Smooth muscle cell (in vitro differentiated cells): ENCODE measurements at regions not wholly inside any gene's neighbourhood (a gene's known extent, or its start where the extent isn't known, plus 50 kb on each side); places are given as distances from the start of the nearest gene placed in this dataset.

ENCODE experiments used
- DNase-seq: peaks from one replicate; lab custom pipeline; 2025; ENCODE audit not compliant: unreplicated experiment; lab: John Stamatoyannopoulos, UW
- H2AFZ ChIP-seq: fragments of 200-600 bp; sonication (generic); 2 replicates; pipeline ENCODE4 v1.6.0; 2016; ENCODE audit warnings: antibody characterized with exemption, low read depth, mild to moderate bottlenecking
- H3F3A ChIP-seq: fragments of 200-600 bp; sonication (generic); 2 replicates; pipeline ENCODE4 v1.6.0; 2017; ENCODE audit warnings: antibody characterized with exemption, low read depth
- H3K27ac ChIP-seq: fragments of 200-600 bp; sonication (generic); 2 replicates; pipeline ENCODE4 v1.5.1; 2016; ENCODE audit warnings: low read depth, mild to moderate bottlenecking
- H3K27me3 ChIP-seq: fragments of 200-600 bp; sonication (generic); 2 replicates; pipeline ENCODE4 v1.6.1; 2016; ENCODE audit warnings: low read depth, mild to moderate bottlenecking
- H3K36me3 ChIP-seq: fragments of 200-600 bp; sonication (generic); 2 replicates; pipeline ENCODE4 v1.5.1; 2016; ENCODE audit warnings: low read depth
- H3K4me1 ChIP-seq: fragments of 200-600 bp; sonication (generic); 2 replicates; pipeline ENCODE4 v1.5.1; 2016; ENCODE audit warnings: low read depth
- H3K4me2 ChIP-seq: fragments of 200-600 bp; sonication (generic); 2 replicates; pipeline ENCODE4 v1.6.0; 2016; ENCODE audit warnings: mild to moderate bottlenecking
- H3K4me3 ChIP-seq: fragments of 200-600 bp; sonication (generic); 2 replicates; pipeline ENCODE4 v1.5.1; 2016; ENCODE audit warnings: mild to moderate bottlenecking
- H3K79me2 ChIP-seq: fragments of 200-600 bp; sonication (generic); 2 replicates; pipeline ENCODE4 v1.6.0; 2016; ENCODE audit warnings: low read depth, mild to moderate bottlenecking
- H3K9ac ChIP-seq: fragments of 200-600 bp; sonication (generic); 2 replicates; pipeline ENCODE4 v1.6.0; 2016; ENCODE audit warnings: low read depth
- H3K9me3 ChIP-seq: fragments of 200-600 bp; sonication (generic); replicated peaks from 2 replicates; pipeline ENCODE4 v1.5.1; 2016; ENCODE audit warnings: low read depth
- H4K20me1 ChIP-seq: fragments of 200-600 bp; sonication (generic); 2 replicates; pipeline ENCODE4 v1.6.0; 2016; ENCODE audit warnings: low read depth
- WGBS: methylation state at CpG from one replicate; pipeline ENCODE4 v1.1.7; 2016; ENCODE audit warnings: low lambda C conversion rate; 5-methylcytosine and 5-hydroxymethylcytosine counted together
- TF ChIP-seq, protein P1 (sequence below): fragments of 200-600 bp; sonication (generic); IDR thresholded peaks from 2 replicates; pipeline ENCODE4 v1.5.1; 2017; ENCODE audit warnings: borderline replicate concordance, mild to moderate bottlenecking, antibody characterized with exemption; ENCODE audit not compliant: insufficient read depth, poor library complexity, severe bottlenecking

DNA sequence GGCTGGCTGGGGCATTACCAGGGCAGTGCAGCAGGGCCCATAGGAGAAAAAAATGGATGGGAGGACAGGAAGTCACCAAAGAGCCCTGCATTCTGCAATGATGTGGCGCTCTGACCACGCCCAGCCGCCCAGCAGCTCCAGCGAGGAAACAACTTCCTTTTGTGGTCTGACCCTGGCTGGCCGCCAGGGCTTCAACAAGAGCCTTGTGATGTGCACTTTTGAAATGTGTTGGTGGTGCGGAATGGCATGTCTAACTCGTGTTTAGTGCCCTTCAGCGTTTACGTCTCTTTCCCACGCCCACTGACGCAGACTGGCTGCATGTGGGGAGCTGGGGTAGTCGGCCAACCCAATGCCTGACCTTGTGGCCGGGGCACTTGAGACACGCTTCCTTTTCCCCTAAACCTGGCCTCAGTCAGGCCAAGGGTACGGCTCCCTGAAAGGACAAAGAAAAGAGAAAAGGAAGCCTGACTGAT lies 81.9 kb upstream of the CTNNB1 start:
- no peaks in the 10 kb centered on the region for H3K9me3 ChIP-seq
- H2AFZ ChIP-seq, result peak overlapping the region; percentile 70
- 23% methylated on average over 15 of the region's 15 CpGs for WGBS
- H3K4me3 ChIP-seq, result no peak overlapping the region
- DNase-seq, result no peak
- H3K27ac ChIP-seq, result peak overlapping the region; percentile 80
- no peaks in the 10 kb centered on the region for H3K79me2 ChIP-seq
- peak overlapping the region; percentile 36 for H3K4me2 ChIP-seq
- no peaks in the 10 kb centered on the region for H3K36me3 ChIP-seq
- H3K4me1 ChIP-seq, result peaks cover 6% of the 10 kb centered on the region
- peak overlapping the region; percentile 15 for H3K9ac ChIP-seq
- no peaks in the 10 kb centered on the region for H3K27me3 ChIP-seq
- no peaks in the 10 kb centered on the region for H4K20me1 ChIP-seq
- TF ChIP-seq, protein P1, sequence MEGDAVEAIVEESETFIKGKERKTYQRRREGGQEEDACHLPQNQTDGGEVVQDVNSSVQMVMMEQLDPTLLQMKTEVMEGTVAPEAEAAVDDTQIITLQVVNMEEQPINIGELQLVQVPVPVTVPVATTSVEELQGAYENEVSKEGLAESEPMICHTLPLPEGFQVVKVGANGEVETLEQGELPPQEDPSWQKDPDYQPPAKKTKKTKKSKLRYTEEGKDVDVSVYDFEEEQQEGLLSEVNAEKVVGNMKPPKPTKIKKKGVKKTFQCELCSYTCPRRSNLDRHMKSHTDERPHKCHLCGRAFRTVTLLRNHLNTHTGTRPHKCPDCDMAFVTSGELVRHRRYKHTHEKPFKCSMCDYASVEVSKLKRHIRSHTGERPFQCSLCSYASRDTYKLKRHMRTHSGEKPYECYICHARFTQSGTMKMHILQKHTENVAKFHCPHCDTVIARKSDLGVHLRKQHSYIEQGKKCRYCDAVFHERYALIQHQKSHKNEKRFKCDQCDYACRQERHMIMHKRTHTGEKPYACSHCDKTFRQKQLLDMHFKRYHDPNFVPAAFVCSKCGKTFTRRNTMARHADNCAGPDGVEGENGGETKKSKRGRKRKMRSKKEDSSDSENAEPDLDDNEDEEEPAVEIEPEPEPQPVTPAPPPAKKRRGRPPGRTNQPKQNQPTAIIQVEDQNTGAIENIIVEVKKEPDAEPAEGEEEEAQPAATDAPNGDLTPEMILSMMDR, result no peak
- no peaks in the 10 kb centered on the region for H3F3A ChIP-seq

DNA sequence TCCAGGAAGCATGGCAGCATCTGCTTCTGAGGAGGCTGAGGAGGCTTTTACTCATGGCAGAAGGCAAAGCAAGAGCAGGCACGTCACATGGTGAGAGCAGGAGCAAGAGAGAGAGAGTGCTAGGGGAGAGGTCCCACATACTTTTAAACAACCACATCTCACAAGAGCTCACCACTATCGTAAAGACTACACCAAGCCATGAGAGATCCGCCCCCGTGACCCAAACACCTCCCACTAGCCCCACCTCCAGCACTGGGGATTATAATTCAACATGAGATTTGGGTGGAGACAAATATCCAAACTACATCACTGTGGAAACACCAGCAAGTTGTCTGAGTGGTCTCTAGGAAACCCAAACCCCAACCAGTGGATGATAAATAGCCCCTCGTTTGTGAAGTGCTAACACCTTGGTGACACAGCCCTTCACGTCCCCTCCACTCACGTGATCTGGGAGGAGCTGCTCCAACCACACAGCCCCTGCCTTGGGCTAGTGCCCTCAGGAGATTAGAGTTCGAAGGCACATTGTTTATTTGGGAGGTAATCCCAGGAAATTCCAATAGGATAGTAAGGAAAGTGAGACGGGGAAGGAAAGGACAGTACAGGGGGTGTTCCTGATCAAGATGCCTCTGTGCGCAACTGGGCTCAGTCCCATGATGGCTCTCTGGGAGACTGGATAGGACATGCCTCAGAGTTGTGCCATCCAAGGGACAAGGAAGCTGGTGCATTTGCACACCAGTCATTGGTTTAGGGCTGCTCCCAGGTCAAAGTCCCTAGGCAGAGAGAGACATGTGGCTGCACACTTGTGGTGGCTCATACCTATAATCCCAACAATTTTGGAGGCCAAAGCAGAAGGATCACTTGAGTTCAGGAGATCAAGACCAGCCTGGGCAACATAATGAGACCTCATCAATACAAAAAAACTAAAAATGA lies 80.6 kb upstream of the CTNNB1 start:
- WGBS, result 59% methylated on average over 10 of the region's 10 CpGs
- Histone ChIP-seq H3K27ac (peak overlapping the region; percentile 77), H3K4me2 (no peak overlapping the region), H4K20me1 (no peaks in the 10 kb centered on the region), H3K36me3 (no peaks in the 10 kb centered on the region), H2AFZ (no peak overlapping the region), H3K4me3 (no peak overlapping the region), H3K9me3 (no peaks in the 10 kb centered on the region), H3K4me1 (peaks cover 6% of the 10 kb centered on the region), H3F3A (no peaks in the 10 kb centered on the region), H3K27me3 (no peaks in the 10 kb centered on the region), H3K9ac (no peak overlapping the region), H3K79me2 (no peaks in the 10 kb centered on the region)
- TF ChIP-seq, protein P1, result no peak
- DNase-seq, result no peak

DNA sequence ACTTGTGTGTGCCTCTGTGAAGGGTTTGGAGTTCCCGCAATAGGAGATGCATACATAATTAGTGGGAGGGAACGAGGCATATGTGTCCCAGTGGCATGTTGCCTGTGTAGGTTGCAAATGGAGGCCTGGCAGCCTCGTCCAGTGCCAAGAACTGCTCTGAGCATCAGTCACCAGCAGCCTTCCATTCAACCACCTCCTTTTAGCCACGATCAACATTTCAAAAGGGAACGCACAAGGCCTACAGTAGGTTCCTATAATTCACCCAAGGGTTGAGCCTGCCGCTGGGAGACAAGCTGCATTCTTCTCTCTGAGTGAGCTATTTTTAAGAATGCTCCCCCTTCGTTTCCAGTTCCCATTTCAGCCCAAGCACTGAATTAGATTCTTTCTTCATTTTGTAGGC lies 78.8 kb upstream of the CTNNB1 start:
- no peak for DNase-seq
- no peak overlapping the region for H3K4me3 ChIP-seq
- no peak overlapping the region for H3K9ac ChIP-seq
- TF ChIP-seq, protein P1, result no peak
- H2AFZ ChIP-seq, result peak overlapping the region; percentile 51
- 61% methylated on average over 7 of the region's 7 CpGs for WGBS
- H3K27me3 ChIP-seq, result no peaks in the 10 kb centered on the region
- no peaks in the 10 kb centered on the region for H3K9me3 ChIP-seq
- peak overlapping the region; percentile 10 for H3K4me2 ChIP-seq
- H3K27ac ChIP-seq, result no peak overlapping the region
- H3F3A ChIP-seq, result no peaks in the 10 kb centered on the region
- no peaks in the 10 kb centered on the region for H3K79me2 ChIP-seq
- peaks cover 6% of the 10 kb centered on the region for H3K4me1 ChIP-seq
- no peaks in the 10 kb centered on the region for H4K20me1 ChIP-seq
- no peaks in the 10 kb centered on the region for H3K36me3 ChIP-seq
